Epithelial cell of prostate (primary cell): ENCODE measurements at regions not wholly inside any gene's neighbourhood (a gene's known extent, or its start where the extent isn't known, plus 50 kb on each side); places are given as distances from the start of the nearest gene placed in this dataset.
"Not testable (repeated sequence)": the region's sequence is repeated elsewhere in the genome, so short reads cannot be mapped to it uniquely, and the experiment has no call there.

Source experiments
- DNase-seq: peaks from one replicate; pipeline ENCODE4 v3.0.0-alpha.2; 2011; ENCODE audit warnings: low read depth, low spot score
- H3K27ac ChIP-seq: fragments of 450-650 bp; 2 replicates; pipeline ENCODE4 v1.5.1; 2017; ENCODE audit warnings: mild to moderate bottlenecking

DNA sequence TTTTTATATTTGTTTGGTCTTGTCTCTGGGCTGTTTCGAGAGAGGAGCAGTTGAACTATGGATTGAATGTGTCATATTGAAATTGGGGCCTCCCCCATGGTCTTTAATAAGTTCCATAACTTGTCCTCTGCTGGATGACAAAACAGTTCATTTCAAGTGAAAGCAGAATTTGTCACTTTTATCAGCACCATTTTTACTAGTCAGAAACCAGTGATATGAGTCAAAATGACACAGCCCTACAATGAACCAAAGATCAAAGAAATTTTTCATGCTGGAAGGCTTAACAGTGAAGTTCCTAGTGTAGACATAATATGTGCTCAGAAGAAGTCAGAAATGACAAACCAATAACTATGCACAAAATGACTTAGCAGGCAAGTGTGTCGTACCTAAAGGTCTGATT is 133.6 kb upstream of the VWC2 start:
- H3K27ac ChIP-seq = no peak overlapping the region
- DNase-seq = no peak

- no peak for DNase-seq
- no peak overlapping the region for H3K27ac ChIP-seq
Measured at GRCh38 chr7:49643321-49643720, 130.1 kb upstream of the VWC2 start.

DNA sequence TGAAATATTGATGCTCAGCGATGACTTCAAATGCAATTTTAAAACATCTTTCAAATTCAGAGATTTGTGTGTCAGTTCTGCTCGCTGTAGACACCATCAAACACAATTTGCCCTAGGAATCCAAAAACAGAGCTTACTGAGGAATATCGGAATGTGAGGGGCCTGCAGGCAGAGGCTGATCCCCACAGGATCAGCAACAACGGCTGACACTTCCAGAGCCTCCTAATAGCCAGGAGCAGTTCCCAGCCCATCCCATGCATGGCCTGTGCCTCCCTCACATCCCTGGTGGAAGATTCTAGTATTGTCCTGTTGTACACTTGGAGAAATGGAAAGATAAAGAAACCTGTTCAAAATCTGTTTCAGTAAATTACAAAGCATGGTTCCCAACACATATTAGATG is 129.7 kb upstream of the VWC2 start:
- no peak for DNase-seq
- no peak overlapping the region for H3K27ac ChIP-seq

DNA sequence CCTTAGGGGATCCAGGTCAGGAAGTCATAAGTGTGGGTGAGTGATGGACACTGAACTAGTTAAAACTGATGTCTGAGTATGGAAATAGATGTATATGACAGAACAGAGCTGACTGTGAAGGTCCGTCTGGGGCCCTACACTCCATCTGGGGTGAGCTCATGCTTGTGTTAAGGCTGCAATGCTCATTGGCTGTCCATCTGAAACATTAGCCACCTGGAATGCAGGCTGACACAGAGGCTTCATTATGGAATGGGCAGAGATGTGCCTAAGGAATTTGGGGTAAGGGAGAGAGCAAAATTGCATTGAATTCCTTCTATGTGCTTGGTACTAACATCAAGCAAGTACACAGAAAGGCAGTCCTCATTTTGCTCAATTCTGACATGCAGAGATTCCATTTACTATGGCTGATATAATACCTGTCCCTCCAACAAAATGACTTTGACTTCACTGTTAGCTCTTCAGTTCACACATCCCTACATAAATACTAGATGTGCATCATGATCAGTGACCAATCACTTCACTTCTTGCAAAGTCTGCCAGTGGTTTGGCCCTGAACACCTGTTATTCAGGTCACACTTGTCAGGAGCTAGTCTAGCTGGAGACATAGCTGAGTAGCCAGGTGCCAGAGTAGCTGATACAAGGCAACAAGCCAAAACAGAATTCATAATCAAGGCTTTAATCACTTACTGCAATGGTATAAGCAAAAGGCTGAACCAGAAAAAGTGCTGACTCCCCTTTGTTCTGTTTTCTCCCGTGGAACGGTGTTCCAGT is 128.9 kb upstream of the VWC2 start:
- DNase-seq = no peak
- no peak overlapping the region for H3K27ac ChIP-seq

DNA sequence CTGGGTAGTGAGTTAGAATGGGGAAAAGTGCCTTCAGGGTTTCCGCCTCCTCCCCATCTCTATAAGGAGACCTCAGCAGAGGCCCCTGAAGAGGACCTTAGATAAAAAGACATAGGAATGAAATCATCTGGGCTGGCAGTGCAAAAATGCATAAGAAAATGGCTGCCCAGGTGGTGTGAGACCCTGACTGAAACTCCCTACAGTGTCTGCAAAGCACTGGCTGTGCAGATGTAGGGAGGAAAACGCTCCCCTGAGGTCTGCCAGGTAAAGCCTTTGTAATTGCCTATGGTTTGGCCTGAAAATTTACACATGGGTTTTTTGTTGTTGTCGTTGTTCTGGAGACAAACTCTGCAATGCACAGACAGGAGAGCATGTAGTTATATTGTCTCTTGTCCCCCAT is 128.1 kb upstream of the VWC2 start:
- DNase-seq = no peak
- H3K27ac ChIP-seq = no peak overlapping the region

GRCh38 chr7:49660170-49660783 is 113.2 kb upstream of the VWC2 start:
- H3K27ac ChIP-seq = no peak overlapping the region
- no peak for DNase-seq

DNA sequence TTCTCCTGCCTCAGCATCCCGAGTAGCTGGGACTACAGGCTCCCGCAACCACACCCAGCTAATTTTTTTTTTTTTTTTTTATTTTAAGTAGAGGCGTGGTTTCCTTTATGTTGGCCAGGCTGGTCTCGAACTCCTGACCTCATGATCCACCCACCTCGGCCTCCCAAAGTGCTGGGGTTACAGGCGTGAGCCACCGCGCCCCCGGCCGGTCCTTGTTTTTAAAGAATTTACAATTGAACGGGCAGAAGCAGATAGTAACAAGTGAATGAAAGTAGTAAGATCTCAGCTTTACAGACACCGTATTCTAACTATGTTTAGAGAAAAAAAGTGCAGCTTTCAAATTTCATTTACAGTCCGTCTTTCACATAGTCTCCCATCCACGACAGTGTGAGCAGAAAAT is 112.5 kb upstream of the VWC2 start:
- no peak overlapping the region for H3K27ac ChIP-seq
- no peak for DNase-seq

DNA sequence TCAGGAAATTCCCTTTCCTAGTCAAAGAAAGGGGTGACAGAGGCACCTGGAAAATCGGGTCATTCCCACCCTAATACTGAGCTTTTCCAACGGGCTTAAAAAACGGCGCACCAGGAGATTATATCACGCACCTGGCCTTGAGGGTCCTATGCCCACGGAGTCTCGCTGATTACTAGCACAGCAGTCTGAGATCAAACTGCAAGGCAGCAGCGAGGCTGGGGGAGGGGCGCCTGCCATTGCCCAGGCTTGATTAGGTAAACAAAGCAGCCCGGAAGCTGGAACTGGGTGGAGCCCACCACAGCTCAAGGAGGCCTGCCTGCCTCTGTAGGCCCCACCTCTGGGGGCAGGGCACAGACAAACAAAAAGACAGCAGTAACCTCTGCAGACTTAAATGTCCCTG is 107.5 kb upstream of the VWC2 start:
- DNase-seq, H3K27ac ChIP-seq: not testable (repeated sequence)

GRCh38 chr7:49666764-49667163 is 106.7 kb upstream of the VWC2 start:
- no peak for DNase-seq
- H3K27ac ChIP-seq = no peak overlapping the region

DNA sequence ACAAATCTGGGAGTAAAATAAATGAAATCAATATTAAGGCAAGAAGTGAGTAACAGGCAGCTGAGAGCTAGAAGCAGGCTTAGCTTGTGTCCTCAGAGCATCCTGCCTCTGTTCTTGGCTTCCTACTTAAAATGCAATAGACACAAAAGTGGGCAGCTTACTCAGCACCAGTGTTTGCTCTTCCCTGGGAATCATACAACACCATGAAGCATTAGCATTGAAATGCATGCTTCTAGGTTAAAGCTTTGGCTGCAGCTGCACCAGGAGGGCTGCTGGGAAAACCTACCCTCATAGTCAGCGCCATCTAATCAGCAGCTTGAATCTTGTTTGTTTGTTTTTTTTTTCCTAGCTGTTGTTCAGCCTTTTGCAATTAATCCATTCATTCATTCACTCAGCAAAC is 104.2 kb upstream of the VWC2 start:
- DNase-seq = no peak

DNA sequence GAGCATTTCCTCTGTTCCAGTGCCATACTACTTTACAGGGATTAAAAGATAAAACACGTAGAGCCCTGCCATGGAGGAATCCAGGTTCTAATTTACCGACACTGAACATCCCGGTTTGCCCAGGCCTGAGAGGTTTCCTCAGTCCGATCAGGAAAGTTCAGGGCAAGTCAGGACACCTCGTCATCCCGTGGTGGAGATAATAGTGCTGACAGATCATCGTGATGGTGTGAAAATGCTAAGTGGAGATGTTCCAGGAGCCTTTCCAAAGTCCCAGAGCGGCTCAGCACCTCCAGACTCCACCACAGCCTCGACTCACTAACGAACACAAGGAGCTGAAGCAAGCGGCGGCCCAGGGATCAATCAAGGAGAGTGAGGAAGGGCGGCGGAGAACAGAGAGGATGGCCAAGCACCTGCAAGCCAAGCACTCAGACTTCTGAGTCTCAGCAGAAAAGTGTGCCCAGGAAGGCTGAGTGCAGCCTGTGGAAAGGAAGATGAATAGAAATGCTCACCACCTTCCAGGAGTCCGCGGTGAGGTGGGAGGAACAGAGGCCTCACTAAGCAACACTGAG is 103.7 kb upstream of the VWC2 start:
- DNase-seq = no peak
- H3K27ac ChIP-seq = no peak overlapping the region

More for the DNA sequence above, 104.2 kb upstream of the VWC2 start:
- no peak overlapping the region for H3K27ac ChIP-seq

GRCh38 chr7:49670991-49671390 is 102.4 kb upstream of the VWC2 start:
- H3K27ac ChIP-seq = no peak overlapping the region
- no peak for DNase-seq

GRCh38 chr7:49692516-49692915 is 80.9 kb upstream of the VWC2 start:
- no peak overlapping the region for H3K27ac ChIP-seq
- DNase-seq = no peak

DNA sequence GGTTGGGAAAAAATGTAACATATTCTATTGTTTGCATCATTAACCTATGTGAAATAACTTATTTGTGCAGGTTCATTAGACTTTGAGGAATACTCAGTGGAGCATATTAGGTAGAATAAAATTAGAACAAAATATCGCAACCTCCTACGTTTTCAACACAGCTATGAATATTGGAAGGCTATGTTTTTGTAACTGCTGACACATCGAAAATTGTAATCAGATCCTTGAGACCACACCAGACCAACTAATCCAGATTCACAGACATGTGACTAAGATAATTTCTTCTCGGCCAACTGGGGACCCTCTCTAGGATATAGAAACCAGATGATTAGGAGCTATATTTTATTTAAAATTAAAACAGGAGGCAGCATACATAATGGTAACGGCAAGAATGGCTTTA is 77.5 kb upstream of the VWC2 start:
- H3K27ac ChIP-seq = no peak overlapping the region
- DNase-seq = no peak

- no peak for DNase-seq
- no peak overlapping the region for H3K27ac ChIP-seq
Measured at GRCh38 chr7:49700841-49701240, 72.6 kb upstream of the VWC2 start.

- H3K27ac ChIP-seq = no peak overlapping the region
- DNase-seq = no peak
Measured at GRCh38 chr7:49702099-49702498, 71.3 kb upstream of the VWC2 start.

DNA sequence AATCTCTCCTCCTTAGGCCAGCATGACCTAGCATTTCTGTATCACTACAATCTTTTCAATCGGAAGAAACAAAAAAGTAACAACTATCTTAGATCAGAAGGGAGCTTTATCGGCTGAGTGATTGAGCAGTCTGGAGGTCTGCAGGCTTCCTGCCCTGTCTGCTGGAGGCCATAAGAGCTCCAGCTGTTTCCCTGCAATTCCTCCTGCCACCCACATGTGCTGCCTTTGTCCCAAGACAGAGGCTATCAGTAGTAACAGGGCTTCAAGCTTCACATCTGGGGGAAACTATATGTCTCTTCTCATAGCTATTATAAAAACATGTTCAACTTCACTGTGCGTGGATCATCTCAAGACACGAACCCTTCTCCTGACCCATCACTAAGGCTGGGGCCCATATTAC is 70.1 kb upstream of the VWC2 start:
- DNase-seq = no peak
- no peak overlapping the region for H3K27ac ChIP-seq

DNA sequence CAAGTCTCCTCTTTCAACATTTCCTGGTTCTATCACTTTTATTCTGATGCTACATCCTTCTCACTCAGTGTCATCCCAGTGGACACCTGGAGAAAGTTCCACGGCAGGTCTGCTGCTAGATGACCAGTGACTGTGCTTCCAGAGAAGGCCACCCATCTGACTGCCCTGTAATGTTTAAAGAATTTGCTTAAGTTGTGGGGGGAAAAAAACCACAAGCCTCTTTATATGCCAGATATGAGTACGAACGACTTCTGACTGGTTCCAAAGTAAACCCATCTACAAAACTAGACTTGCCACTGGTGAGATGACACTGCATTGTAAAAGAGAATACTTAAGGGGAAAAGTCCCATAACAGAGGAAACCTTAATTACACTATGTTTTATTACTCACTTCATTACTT is 69.6 kb upstream of the VWC2 start:
- DNase-seq = no peak
- H3K27ac ChIP-seq = no peak overlapping the region

- no peak for DNase-seq
- H3K27ac ChIP-seq = no peak overlapping the region
Measured at GRCh38 chr7:49706106-49706505, 67.3 kb upstream of the VWC2 start.

DNA sequence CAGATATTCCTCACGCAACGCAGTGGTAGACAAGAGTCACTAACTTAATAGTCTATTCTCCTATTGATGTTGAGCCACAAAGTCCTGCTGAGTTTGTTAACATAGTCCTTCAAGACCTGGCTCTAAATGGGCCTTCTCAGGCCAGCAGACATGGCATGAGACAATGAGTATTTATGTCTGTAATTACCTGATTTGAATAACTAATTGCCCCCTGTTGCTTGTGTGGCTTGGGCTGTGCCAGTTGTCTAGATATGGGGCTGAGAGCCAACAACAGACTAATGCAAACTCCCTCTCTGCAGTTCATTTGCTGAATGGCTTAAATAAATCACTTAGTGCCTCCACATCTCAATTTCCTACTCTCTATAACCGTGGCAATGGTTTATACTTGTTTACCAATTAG is 65.5 kb upstream of the VWC2 start:
- H3K27ac ChIP-seq = no peak overlapping the region

DNA sequence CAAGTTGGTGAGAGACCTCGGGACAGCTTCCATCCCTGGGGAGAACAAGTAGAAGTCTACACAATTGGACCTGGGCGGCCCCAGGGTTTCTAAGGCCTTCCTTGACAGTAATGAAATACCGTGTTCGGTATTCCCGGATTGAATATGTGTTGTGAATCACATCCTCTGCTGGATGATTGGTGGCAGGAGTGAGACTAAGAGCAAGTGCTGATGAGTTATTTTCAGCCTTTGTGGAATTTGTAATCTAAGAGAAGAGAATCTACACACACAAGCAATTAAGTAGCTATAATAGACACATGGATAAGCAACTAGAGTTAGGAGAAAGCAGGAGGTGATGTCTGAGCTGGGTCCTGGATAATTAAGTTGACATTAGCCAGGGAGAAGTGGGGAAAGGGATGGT is 64.8 kb upstream of the VWC2 start:
- no peak overlapping the region for H3K27ac ChIP-seq
- no peak for DNase-seq

More for the DNA sequence above, 65.5 kb upstream of the VWC2 start:
- no peak for DNase-seq
